T-helper 1 cell treated with Interleukin-12 subunit alpha and Interleukin-12 subunit beta and Interleukin-4 antibody, amounts not matched to agents 30 ng/mL and 1 ng/mL, for 36 hours (primary cell): ENCODE measurements at regions not wholly inside any gene's neighbourhood (a gene's known extent, or its start where the extent isn't known, plus 50 kb on each side); places are given as distances from the start of the nearest gene placed in this dataset.

Experiments
- intact Hi-C: fragments of 100-400 bp; cut with micrococcal nuclease; formaldehyde crosslinking; loops from one replicate; pipeline ENCODE4 v1.15.1; 2024

DNA sequence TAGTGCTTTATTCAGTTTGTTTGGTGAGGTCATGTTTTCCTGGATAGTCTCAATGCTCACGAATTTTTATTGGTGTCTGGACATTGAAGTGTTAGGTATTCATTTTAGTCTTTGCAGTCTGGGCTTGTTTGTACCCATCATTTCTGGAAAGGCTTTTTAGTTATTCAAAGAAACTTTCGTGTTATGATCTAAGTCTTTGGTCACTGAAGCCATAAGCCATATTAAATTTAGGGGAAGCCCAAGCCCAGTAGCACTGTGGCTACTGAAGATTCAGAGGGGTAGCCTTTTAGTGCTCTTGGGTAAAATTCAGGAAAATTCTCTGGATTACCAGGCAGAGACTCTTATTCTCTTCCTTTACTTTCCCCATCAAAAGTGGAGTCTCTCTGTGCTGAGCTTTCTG lies 56.2 kb upstream of the PEX5L start:
- intact Hi-C loops = no loop called here

DNA sequence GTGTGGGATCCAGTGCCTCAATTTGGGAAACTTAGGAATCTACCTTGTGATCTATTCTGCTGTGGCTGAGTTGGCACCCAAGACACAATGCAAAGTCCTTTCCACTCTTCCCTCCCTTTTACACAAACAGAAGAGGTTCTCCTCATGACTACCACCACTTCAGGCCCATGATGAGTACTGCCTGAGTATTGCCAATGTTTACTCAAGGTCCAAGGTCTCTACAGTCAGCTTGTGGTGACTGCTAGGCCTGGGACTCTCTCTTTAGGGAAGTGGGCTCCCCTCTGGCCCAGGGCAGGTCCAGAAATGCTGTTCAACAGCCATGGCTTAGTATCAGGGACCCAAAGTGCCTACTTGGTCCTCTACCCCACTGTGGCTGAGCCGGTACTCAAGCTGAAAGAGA lies 56.8 kb upstream of the PEX5L start:
- intact Hi-C loops = no loop called here

DNA sequence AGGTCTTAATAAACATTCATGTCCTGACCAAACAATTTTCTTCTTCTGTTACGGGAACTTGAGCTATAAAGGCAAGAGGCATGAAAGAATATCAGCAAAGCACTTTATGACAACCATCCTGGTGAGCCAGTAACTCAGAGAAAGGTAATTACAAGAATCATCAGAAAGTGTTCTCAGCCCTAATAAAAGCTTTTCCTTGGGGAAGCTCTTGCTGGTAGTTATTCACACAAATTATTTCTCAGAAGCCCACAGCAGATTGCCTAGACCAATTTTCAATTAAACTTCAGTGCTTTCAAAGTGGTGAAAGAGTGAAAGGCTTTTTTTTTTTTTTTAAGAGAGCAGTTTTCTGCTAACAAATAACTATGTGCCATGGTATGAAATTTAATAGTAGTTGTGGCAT lies 60.9 kb upstream of the PEX5L start:
- intact Hi-C loops = no loop called here

DNA sequence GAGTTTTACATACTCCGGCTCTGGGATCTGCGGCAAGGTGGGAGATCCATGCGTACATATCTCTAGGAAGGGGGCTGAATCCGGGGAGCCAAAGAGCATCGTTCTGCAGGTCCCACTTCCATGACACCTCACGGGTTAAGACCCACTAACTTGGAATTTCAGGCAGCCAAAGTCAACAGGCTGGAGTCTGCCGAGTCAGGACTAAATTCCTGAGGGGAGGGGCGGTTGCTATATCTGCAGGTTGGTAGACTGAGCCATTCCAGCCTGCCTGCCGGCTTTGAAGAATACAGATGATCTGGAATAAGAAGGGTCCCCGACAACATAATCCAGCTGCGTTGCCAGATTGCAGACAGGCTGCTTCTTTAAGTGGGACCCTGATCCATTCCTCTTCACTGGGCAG lies 65.4 kb upstream of the PEX5L start:
- intact Hi-C loops = no loop called here

DNA sequence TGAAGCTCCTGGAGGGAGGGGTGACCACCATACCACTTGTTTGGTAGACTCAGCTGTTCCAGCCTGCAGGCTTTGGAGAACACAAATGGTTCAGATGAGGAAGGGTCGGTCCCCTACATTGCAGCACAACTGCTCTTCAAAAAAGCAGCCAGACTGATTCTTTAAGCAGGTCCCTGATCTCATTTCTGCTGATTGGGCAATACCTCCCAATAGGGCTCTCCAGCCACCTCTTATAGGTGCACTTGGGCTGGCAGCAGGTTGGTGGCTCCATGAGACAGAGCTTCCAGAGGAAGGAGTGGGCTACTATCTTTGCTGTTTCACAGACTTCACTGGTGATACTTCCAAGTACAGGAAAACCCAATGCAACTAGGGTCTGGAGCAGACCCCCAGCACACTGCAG lies 65.9 kb upstream of the PEX5L start:
- intact Hi-C loops = no loop called here

DNA sequence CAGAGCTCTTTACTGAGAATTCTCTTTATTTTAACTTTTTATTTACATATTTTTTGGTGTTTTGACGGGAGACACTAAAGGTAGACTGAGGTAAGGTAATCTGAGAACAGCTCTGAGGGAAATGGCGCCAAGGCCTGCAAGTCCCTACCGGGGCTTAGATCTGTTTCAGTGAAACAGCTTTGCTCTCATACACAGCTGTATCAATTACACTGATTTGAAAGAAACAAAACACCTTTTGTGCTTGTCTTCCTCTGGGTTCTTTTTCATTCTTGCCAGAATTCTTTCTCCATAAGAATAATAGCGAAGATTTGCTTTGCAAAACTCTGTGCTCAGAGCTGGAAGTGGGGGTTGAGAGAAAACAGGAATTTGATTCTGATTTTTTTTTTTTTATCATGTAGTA lies 79.5 kb upstream of the PEX5L start:
- intact Hi-C loops = no loop called here

DNA sequence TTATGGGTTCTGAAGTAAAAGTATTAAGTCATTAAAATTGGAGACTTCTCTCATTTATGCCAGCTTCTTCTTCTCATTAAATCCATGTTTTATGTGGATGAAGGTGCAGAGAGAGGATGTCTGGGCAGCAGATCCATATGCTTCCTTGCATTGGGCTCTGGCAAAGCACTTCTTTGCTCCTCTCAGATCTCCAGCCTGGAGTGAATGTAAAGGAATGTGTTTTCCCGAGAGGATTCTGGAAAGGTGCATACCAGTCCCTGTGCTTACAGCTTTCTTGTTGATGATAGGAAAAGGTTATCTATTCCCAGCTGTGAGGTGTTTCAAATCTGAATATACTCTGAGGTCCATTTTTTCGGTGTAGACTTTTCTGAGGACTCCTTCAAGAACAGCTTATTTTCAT lies 79.9 kb upstream of the PEX5L start:
- intact Hi-C loops = no loop called here

DNA sequence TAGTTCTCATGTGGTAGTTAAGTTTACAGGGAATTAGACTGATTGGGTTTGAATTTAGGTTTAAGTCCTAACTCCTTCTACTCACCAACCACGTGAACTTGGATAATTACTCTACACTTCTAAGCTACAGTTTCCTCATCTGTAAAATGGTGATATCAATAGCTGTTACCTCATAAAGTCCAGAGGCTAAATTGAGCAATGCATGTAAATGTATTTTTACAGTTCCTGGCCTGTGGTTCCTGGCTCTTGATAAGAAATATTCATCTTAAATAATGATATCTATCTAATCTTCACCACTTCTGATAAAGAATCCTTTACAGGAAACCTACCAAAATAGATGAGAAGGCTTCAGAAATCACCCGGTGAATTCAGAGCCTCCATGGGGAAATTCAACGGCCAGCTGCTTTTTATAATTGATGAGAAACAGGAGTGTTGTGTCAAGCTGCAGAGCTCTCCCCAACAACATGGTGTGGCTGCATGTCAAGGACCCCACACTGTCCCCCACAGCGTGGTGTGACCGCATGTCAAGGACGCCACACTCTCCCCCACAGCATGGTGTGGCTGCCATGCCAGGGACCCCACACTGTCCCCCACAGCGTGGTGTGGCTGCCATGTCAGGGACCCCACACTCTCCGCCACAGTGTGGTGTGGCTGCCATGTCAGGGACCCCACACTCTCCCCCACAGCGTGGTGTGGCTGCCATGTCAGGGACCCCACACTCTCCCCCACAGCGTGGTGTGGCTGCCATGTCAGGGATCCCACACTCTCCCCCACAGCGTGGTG lies 80.8 kb upstream of the PEX5L start:
- intact Hi-C loops = no loop called here

DNA sequence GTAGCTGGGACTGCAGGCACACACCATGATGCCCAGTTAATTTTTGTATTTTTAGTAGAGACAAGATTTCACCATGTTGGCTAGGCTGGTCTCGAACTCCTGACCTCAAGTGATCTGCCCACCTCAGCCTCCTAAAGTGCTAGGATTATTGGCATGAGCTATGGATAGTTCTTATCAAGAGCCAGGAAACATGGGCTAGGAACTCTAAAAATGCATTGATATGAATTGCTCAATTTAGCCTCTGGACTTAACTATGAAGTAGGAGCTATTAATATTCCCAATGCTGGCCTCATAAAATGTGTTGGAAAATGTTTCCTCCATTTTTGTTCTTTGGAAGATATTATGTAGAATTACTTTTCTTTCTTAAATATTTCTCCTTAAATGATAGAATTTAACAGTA lies 82.8 kb upstream of the PEX5L start:
- intact Hi-C loops = no loop called here

DNA sequence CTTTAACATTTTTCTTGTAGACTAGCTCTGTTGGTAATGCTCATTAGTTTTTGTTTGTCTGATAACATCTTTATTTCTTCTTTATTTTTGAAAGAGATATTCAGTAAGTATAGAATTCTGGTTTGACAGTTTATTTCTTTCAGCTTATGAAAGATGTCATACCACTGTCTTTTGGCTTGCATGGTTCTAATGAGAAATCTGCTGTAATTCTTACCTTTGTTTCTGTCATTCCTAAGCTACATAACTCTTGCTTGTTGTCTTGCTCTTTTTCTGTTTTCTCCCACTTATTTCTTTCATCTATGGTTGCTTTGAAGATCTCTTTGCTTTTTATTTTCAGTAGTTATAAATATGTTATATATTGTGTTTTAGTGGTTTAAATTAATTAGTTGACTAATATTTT lies 87.2 kb upstream of the PEX5L start:
- intact Hi-C loops = no loop called here

DNA sequence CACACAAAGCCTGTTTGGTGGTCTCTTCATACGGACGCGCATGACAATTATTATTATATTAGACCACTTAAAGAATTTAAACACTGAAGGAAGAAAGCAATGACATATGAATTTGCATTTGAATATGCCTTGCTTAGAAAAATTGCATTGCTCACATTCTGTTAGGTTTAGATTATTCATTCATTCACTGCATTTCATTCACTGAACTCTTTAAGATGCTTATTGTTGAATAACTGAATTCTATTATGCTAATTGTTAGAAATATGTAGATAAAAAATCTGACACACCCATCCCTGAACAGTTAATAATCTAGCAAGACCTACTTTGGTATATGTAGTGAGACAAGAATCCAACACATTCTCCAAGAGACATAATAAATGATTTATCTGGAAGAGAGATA lies 94.4 kb upstream of the PEX5L start:
- intact Hi-C loops = no loop called here

DNA sequence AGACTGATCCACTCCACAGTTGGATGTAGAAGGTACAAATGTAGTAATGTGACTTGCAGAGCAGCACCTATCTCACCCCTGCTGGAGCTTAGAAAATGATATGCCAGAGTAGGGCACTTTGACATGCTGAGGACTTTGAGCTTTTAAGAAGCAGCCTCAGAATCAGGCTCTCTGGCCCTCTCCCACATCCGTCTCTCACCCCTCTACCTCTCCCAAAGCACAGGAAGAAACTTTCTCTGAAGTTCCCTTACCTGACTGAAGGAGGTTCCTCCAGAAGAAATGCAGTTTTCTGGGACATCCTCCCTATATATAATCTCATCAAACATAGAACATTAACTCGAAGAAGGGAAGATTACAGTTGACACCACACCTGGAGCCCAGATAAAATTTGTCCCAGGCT lies 98.4 kb upstream of the PEX5L start:
- intact Hi-C loops = no loop called here

DNA sequence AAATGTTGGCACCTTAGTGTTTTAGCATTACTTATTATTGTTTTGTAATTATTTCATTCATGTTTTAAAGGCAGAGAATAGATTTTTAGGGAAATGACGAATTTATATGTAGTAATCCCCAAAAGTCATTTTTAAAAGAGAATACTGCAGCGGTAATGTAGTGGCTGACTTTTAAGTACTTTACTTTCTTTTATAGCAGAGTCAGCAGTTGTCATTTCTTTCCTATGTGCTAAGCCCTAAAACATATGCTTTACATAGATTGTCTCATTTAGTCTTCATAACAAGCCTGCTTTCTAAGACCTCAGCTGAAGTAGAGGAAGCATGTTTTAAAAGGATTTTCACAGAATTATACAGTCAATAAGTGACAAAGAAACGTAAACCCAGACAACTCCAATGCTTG lies 102.1 kb upstream of the PEX5L start:
- intact Hi-C loops = no loop called here

DNA sequence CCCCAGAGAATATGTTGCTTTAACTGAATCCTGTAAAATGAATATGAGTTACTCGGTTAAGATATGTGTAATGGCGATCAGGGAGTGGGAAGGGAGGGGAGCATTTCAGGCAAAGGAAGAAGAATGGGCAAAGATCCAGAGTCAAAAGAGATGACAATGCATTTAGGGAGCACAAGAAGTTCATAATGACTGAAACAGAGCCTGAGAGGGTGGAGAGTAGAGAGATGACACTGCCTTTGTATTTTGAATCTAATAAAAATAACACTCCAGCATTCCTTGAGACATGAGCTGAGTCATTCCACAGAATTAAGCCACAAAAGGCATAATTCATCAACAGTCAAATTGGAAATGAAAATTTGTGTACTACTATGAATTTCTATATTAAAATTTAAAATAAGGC lies 105.3 kb upstream of the PEX5L start:
- intact Hi-C loops = no loop called here

DNA sequence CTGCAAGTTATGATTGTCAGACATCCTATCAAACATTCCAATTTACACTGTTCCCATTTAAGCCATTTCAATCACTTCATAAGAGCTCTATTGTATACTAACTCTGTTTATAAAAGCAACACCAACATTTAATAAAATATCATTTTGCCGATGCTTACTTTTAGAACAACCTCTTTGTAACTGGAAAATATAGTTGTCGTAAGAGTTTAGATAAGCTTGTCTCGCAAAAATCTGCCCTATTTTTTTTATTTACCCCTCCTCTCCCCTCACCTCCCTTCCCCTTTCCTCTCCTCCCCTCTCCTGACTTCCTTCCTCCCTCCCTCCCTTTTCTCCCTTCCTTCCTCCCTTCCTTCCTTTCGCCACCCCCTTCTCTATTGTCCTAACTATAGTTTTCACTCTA lies 105.7 kb upstream of the PEX5L start:
- intact Hi-C loops = no loop called here

DNA sequence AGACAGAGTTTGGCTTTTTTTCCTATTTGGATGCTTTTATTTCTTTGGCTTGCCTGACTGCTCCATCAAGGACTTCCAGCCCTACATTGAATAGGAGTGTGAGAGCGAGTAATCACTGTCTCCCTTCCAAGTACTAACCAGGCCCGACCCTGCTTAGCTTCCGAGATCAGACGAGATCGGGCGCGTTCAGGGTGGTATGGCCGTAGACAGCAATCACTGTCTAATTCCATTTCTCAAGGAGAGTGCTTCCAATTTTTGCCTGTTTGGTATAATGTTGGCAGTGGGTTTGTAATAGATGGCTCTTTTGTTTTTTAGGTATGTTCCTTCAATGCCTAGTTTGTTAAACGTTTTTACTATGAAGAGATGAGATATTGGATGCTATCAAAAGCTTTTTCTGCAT lies 125.0 kb upstream of the PEX5L start:
- intact Hi-C loops = no loop called here

DNA sequence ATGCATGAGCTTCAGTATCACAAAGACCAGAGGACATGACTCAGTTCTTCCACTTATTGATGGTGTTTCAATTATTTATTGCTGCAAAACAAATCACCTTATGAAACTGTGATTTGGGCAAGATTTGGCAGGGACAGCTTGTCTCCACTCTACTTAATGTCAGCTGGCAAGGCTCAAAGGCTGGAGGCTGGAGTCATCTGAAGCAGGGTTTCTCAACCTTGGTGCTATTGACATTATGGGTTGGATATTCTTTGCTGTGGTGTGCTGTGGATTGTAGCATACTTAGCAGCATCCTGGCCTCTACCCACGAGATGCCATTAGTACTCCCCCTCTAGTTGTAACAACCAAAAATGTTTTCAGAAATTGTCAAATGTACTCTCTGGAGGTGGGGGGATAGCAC lies 138.8 kb upstream of the PEX5L start:
- intact Hi-C loops = no loop called here

DNA sequence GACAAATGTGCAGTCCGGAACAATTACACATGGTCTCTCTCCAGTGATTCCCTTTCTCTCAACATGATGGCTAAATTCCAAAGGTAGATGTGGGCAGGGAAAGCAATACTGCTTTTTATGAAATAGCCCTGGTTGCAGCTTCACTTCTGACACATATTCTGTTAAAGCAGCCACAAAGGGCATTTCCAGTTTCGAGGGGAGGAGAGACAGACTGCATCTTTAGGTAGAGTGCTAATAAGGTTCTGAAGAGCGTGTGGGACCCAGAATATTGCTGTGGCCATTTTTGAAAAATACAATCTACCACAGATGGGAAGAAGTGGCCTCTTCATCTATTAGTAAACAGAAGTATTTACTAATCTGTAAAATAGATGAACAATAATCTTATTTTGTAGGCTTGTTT lies 139.3 kb upstream of the PEX5L start:
- intact Hi-C loops = no loop called here

DNA sequence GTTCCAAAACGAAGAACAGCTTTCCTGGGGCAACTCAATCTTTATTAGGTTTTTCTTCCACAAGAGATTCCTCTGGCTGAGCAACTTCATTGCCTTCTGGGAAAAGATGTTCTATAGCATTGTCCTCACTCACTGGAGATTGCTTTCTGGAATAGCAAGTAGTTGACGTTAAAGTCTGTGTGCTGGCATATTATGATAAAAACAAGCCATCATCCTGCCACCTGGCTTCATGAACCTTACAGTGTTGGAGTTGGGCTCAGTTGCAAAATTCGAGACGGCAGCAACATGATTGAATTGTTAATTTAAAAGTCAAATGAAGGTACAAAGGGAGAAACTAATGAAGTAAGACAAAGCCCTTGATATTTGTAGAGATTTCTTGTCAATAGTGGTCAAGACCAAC lies 140.5 kb upstream of the PEX5L start:
- intact Hi-C loops = no loop called here

DNA sequence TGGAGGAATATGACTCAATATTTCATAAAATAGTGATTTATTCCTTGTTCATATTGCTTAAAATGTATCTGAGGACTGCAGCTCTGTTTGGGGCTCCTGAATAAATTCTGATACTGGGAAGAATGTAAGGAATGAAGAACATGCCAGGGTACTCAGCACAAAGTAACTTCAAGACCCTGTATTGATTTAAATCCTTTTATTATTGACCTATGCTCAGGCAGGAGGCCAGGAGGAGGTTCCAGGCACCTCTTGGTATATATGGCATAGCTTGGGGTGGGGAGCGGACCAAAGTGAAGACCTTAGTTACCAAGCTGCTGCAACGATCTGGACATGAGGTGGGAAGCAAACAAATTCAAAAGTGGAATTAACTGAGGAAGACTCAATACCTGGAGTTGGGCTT lies 142.8 kb upstream of the PEX5L start:
- intact Hi-C loops = no loop called here

DNA sequence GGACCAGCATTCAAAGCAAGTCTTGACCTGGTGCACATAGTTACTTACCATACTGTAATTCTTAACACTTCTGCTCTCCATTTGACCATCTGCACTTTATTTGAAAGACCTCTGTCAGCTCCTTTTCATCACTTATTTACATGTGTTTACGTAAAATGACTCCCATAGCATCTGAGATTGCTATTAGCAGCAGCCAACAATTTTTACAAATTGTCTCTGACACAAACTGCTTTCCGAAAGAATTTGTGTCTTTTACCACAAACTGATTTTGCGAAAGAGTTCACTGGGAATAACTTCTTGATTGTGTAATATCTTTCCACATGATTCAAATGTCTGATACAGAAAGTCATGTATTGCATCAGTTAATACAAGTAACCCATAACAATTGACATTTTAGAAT lies 144.1 kb upstream of the PEX5L start:
- intact Hi-C loops = no loop called here

DNA sequence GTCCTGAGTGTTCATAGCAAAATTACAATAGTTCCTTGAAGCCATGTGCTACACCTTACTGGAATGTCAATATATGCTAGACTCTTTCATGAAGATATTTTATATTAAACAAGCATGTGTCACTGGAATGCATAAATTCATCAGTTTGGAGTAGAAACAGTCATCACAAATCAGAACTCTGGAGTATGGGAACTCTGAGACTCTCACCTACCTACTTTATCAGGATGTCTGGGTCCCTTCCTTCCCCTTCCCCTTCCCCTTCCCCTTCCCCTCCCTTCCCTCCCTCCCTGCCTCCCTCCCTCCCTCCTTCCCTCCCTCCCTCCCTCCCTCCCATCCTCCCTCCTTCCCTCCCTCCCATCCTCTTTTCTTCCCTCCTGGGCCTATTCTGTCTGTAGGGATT lies 144.7 kb upstream of the PEX5L start:
- intact Hi-C loops = no loop called here

DNA sequence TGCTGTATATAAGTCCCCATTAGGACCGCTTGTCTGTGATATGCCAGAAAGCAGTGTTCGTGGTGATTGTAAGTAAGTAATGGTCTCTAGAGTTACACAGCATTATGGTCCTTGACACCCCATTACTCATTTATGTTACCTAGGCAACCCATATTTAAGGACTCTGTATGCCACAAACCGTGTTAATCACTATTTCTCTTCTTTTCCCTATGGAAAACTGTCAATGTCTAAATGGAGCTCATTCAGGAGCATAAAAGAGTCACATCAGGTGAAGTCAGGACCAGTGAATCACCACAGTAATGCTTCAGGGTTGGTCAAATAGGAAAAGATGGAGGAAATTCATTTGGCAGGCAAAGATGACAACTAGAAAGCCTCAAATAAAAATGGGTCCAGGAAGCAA lies 146.6 kb upstream of the PEX5L start:
- intact Hi-C loops = no loop called here

DNA sequence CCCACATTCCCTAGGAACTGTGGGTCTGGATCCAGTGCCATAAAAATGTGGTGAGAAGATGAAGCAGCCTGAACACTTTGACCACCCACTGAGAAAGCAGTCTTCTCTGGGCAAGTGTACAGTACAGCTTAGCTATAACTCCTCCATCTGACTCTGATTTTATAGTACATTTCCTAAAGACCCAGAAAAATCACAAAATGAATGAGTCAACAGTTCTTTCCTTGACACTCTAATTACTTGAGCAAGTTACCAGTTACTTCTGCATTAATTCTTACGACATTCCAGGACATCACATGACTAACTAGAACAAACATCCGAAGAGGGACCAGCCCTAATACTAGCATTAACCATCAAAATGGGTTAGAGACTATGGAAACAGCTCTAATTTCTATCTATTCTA lies 148.1 kb upstream of the PEX5L start:
- intact Hi-C loops = no loop called here
